ENCODE measurements at regions not wholly inside any gene's neighbourhood (a gene's known extent, or its start where the extent isn't known, plus 50 kb on each side); places are given as distances from the start of the nearest gene placed in this dataset.
A peak's percentile ranks its signal among the peaks of the same experiment; 100 is the strongest.

GRCh38 chr6:104483225-104483834, 376.4 kb downstream of the HACE1 start:
- Histone ChIP-seq H3K4me2 (ENCODE audit: insufficient read depth, low read length) (no peak overlapping the region), H2AFZ (ENCODE audit: low read depth, low read length) (no peak overlapping the region), H3K27ac (ENCODE audit: extremely low read depth, low read depth, low read length) (no peak overlapping the region), H3K79me2 (ENCODE audit: control insufficient read depth, insufficient read depth, low read length) (no peaks in the 10 kb centered on the region), H3K27me3 (ENCODE audit: control insufficient read depth in 2 of 2, insufficient read depth in 2 of 2, low read length in 2 of 2) (no peaks in the 10 kb centered on the region), H3K9ac (ENCODE audit: insufficient read depth in 1 of 2, low read depth in 2 of 2, low read length in 2 of 2) (no peak overlapping the region), H3K4me3 (no peak overlapping the region), H3K36me3 (ENCODE audit: control insufficient read depth, insufficient read depth, low read length) (no peaks in the 10 kb centered on the region), H3K4me1 (replicated peaks in 1 of 2; ENCODE audit: control insufficient read depth in 2 of 2, insufficient read depth in 2 of 2, low read length in 2 of 2) (no peaks in the 10 kb centered on the region), H4K20me1 (replicated peaks; ENCODE audit: control insufficient read depth, insufficient read depth, low read length) (no peaks in the 10 kb centered on the region), H3K9me1 (ENCODE audit: control insufficient read depth, insufficient read depth, low read length) (no peaks in the 10 kb centered on the region), H3K9me3 (replicated peaks; ENCODE audit: control insufficient read depth, insufficient read depth, low read depth, low read length) (no peaks in the 10 kb centered on the region)
- in situ Hi-C loops (cut with MboI) = no loop called here
- 3% methylated on average over 2 of the region's 2 CpGs for WGBS (ENCODE audit: insufficient coverage, low coverage, missing lambda C conversion rate)
- FAIRE-seq (no peak), DNase-seq (ENCODE audit: extremely low read depth in 1 of 4, low spot score in 3 of 4) (peak in 2 of 4 experiments; percentile 6 to 20), ATAC-seq (no peak)
- intact Hi-C loops (cut with micrococcal nuclease) = loop anchor here (5.0 kb wide), 1 partner anchor 156 kb away; no protein-coding TSS in a partner anchor
- CTCF ChIA-PET (ENCODE audit: low intra/inter-chr PET ratio) = no interaction called here
- no TSS peak for BruUV-seq (replicated peaks)
- no peak for TF ChIP-seq ZNF551 (CRISPR knock-in tag; IDR thresholded peaks at IDR 0.05)
- TF ChIP-seq ZNF76 (CRISPR knock-in tag; IDR thresholded peaks at IDR 0.05; ENCODE audit: borderline replicate concordance) = no peak
- TF ChIP-seq CTCF (IDR thresholded peaks at IDR 0.05 in 2 of 3, conservative IDR thresholded peaks at IDR 0.05 in 1 of 3; ENCODE audit: insufficient read depth in 2 of 3, low read depth in 1 of 3, low read length in 3 of 3) = peak in 1 of 3 experiments; percentile 52; a peak in 2 of 6 replicates
- no peak for TF ChIP-seq ZNF3 (CRISPR knock-in tag; IDR thresholded peaks at IDR 0.05)
- peak; percentile 22; the same call in 1 of the 2 replicates for TF ChIP-seq REST (IDR thresholded peaks at IDR 0.05; ENCODE audit: borderline replicate concordance)
- TF ChIP-seq REST (CRISPR knock-in tag; IDR thresholded peaks at IDR 0.05; ENCODE audit: low read depth) = no peak
- no peak for TF ChIP-seq NEUROD1 (IDR thresholded peaks at IDR 0.05; ENCODE audit: borderline replicate concordance, low read depth, low read length, partially characterized antibody)
- TF ChIP-seq RAD21 (CRISPR knock-in tag; conservative IDR thresholded peaks at IDR 0.05 in 1 of 2, IDR thresholded peaks at IDR 0.05 in 1 of 2) = peak; percentile 43 to 52
- POLR2A ChIA-PET = no interaction called here
